Heart right ventricle (tissue), 16 donors: ENCODE measurements at regions not wholly inside any gene's neighbourhood (a gene's known extent, or its start where the extent isn't known, plus 50 kb on each side); places are given as distances from the start of the nearest gene placed in this dataset.

ENCODE experiments used
- ATAC-seq, 8 donors: fragments of 200-7000 bp; cut with Tn5 transposase; one replicate each; pipeline ENCODE4 v1.9.1; 2020; ENCODE audit warnings: mild to moderate bottlenecking in 8 of 8, moderate library complexity in 8 of 8, moderate number of reproducible peaks in 1 of 8
- DNase-seq, 2 donors: peaks; one replicate each; pipeline ENCODE4 v3.0.0-alpha.2; 2020
- H3K27ac ChIP-seq, 10 donors: fragments of 200-600 bp; sonication (generic) in 2 of 10; one replicate each; pipeline versions ENCODE4 v1.5.0 to v1.8.0; 2020 to 2022; ENCODE audit warnings: mild to moderate bottlenecking in 3 of 10
- H3K27me3 ChIP-seq, 7 donors: fragments of 200-600 bp; one replicate each; pipeline ENCODE4 v1.8.0; 2021 to 2022; ENCODE audit warnings: mild to moderate bottlenecking in 2 of 7
- H3K36me3 ChIP-seq, 9 donors: fragments of 200-600 bp; sonication (generic) in 1 of 9; one replicate each; pipeline versions ENCODE4 v1.5.0 to v1.8.0; 2020 to 2022; ENCODE audit warnings: mild to moderate bottlenecking in 2 of 9
- H3K4me1 ChIP-seq, 9 donors: fragments of 200-600 bp; sonication (generic) in 1 of 9; one replicate each; pipeline versions ENCODE4 v1.5.0 to v1.8.0; 2020 to 2022; ENCODE audit warnings: mild to moderate bottlenecking in 4 of 9
- H3K4me3 ChIP-seq, 10 donors: fragments of 200-600 bp; sonication (generic) in 2 of 10; one replicate each; pipeline versions ENCODE4 v1.5.0 to v1.8.0; 2020 to 2022; ENCODE audit warnings: mild to moderate bottlenecking in 7 of 10, moderate library complexity in 2 of 10
- H3K9me3 ChIP-seq, 11 donors: fragments of 200-600 bp in 10 of 11; sonication (generic) in 2 of 11; one replicate each; pipeline versions ENCODE4 v1.5.0 to v1.8.0; 2013 to 2022; ENCODE audit warnings: mild to moderate bottlenecking in 2 of 11, control low read depth in 1 of 11, moderate library complexity in 1 of 11
- WGBS, 2 donors: extraction: QIAGEN DNeasy Blood & Tissue Kit; methylation state at CpG; one replicate each; pipeline ENCODE4 v1.1.7; 2013; ENCODE audit warnings: inconsistent platforms in 1 of 2; 5-methylcytosine and 5-hydroxymethylcytosine counted together
- intact Hi-C, 10 donors: fragments of 100-400 bp; cut with DNase I; formaldehyde crosslinking; loops; one replicate each; pipeline versions ENCODE4 v1.11.1 to v1.14.2; 2022
- TF ChIP-seq, protein P1 (sequence below), 9 donors: fragments of 200-600 bp; sonication (generic) in 2 of 9; IDR thresholded peaks; one replicate each; pipeline versions ENCODE4 v1.5.0 to v1.8.0; 2021 to 2022; ENCODE audit warnings: antibody characterized with exemption in 9 of 9, mild to moderate bottlenecking in 5 of 9, moderate library complexity in 1 of 9
- donor health status: Arrhythmogenic right ventricular cardiomyopathy.
- donor health status: ischemic (EF 13 %, LVEDD 7.1; RV severe dilation, severe dysfunction).
- donor health status: healthy with polysubstance abuse.
- donor health status: DM: no; HTN: yes; CAD: no.
- donor health status: DM: no; HTN: no; CAD: no.
- donor health status: ischemic (EF 25% LVEDD 6.9; RV normal size, moderate dysfunction).
- donor health status: ischemic (EF 25% LVEDD 5.7; RV mildly dilated, moderate dysfunction).
- donor health status: healthy.
- donor health status: DM: yes; HTN: yes; CAD: no.
- donor health status: Ischemic cardiomyopathy.
- donor health status: ischemic (EF 35%, LVEDD 5.7; RV mildly dilated, moderate dysfunction).
- donor health status: nonischemic (EF 11% LVEDD 7.7; RV severe dilation, severe dysfunction).
- donor health status: DM: yes; HTN: yes; CAD: no.
- donor health status: PGD.
- donor health status: ischemic (EF 29% LVEDD 5.4; RV normal size, mild dysfunction).
- donor health status: nonischemic (EF 23%, LVEDD 6.1; RV moderate dilation, normal function).

DNA sequence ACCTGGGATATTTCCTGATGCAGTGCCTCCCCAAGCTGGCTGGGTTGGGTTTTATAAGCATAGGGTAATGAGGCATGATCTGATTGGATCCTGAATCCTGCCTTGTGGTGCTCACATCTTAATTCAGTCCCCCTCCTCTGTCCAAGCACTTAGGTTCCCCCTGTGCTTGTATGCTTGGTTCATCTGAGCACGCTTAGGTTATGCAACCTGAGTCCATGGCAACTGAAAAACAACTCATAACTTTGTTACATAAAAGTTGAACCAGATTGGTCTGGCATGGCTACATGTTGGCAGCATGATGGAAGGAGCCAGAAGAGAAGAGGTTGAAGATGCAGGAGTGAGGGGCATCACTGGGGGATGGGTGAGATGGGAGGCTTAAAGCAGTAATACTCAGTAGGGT, 57.3 kb upstream of the OSBPL3 start:
- Histone ChIP-seq H3K36me3 (no peaks in the 10 kb centered on the region), H3K4me3 (no peak overlapping the region), H3K27me3 (no peaks in the 10 kb centered on the region), H3K27ac (no peak overlapping the region), H3K9me3 (peaks cover 0 to 19% (median 3%) of the 10 kb centered on the region in 11 donors), H3K4me1 (no peaks in the 10 kb centered on the region)
- TF ChIP-seq, protein P1, sequence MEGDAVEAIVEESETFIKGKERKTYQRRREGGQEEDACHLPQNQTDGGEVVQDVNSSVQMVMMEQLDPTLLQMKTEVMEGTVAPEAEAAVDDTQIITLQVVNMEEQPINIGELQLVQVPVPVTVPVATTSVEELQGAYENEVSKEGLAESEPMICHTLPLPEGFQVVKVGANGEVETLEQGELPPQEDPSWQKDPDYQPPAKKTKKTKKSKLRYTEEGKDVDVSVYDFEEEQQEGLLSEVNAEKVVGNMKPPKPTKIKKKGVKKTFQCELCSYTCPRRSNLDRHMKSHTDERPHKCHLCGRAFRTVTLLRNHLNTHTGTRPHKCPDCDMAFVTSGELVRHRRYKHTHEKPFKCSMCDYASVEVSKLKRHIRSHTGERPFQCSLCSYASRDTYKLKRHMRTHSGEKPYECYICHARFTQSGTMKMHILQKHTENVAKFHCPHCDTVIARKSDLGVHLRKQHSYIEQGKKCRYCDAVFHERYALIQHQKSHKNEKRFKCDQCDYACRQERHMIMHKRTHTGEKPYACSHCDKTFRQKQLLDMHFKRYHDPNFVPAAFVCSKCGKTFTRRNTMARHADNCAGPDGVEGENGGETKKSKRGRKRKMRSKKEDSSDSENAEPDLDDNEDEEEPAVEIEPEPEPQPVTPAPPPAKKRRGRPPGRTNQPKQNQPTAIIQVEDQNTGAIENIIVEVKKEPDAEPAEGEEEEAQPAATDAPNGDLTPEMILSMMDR (IDR thresholded peaks at IDR 0.05) = no peak
- peak in 1 of 2 donors; percentile 14 for DNase-seq
- peak; percentile 49 to 93 (median 66) for ATAC-seq
- intact Hi-C loops = no loop called here
- WGBS, 2 donors = 44 to 55% methylated on average over 1 of the region's 1 CpG

DNA sequence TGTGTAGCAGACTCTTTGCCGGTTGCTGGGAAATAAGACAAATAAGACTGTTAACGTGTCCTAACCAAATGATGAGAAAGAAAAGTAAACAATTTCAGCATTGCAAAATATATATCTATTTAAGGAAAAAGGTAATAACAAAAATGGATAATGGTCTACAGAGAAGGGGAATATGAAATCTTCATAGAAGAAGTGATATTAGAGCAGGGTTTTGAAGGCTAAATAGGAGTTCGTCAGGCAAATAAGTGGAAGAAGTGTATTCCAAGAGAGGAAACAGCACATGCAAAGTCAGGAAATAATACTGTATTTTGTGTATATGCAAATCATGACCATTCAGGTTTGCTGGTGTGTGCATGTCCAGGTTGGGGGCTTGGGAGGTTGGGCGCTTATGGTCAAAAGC, 55.3 kb upstream of the OSBPL3 start:
- H3K4me1 ChIP-seq = no peaks in the 10 kb centered on the region
- no peak overlapping the region for H3K4me3 ChIP-seq
- no peaks in the 10 kb centered on the region for H3K36me3 ChIP-seq
- intact Hi-C loops = no loop called here
- TF ChIP-seq, protein P1 (IDR thresholded peaks at IDR 0.05) = no peak
- H3K27me3 ChIP-seq = no peaks in the 10 kb centered on the region
- H3K27ac ChIP-seq = no peak overlapping the region
- ATAC-seq = no peak
- WGBS, 2 donors = 93 to 95% methylated on average over 4 of the region's 4 CpGs
- H3K9me3 ChIP-seq = peaks cover 0 to 19% (median 3%) of the 10 kb centered on the region in 11 donors
- DNase-seq = no peak

DNA sequence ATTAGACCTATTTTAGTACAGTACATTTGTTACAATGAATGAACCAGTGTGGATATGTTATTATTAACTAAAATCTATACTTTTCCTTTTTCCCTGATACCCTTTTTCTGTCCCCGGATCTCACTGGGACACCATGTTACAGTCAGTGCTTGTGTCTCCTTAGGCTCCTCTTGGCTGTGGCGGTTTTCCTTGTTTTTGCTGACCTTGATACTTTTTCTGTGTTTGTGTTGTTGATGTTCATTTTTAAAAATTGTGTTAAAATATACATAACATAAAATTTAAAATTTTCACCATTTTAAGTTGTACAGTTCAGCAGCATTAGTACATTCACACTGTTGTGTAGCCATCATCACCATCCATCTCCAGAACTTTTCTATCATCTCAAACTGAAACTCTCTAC, 54.2 kb upstream of the OSBPL3 start:
- no peaks in the 10 kb centered on the region for H3K36me3 ChIP-seq
- TF ChIP-seq, protein P1 (IDR thresholded peaks at IDR 0.05) = no peak
- peaks cover 0 to 19% (median 3%) of the 10 kb centered on the region in 11 donors for H3K9me3 ChIP-seq
- peaks cover 0 to 9% (median 2%) of the 10 kb centered on the region in 9 donors for H3K4me1 ChIP-seq
- 88 to 98% methylated on average over 2 of the region's 2 CpGs for WGBS, 2 donors
- no peak for ATAC-seq
- H3K27ac ChIP-seq = no peak overlapping the region
- H3K4me3 ChIP-seq = no peak overlapping the region
- intact Hi-C loops = no loop called here
- DNase-seq = no peak
- H3K27me3 ChIP-seq = no peaks in the 10 kb centered on the region

DNA sequence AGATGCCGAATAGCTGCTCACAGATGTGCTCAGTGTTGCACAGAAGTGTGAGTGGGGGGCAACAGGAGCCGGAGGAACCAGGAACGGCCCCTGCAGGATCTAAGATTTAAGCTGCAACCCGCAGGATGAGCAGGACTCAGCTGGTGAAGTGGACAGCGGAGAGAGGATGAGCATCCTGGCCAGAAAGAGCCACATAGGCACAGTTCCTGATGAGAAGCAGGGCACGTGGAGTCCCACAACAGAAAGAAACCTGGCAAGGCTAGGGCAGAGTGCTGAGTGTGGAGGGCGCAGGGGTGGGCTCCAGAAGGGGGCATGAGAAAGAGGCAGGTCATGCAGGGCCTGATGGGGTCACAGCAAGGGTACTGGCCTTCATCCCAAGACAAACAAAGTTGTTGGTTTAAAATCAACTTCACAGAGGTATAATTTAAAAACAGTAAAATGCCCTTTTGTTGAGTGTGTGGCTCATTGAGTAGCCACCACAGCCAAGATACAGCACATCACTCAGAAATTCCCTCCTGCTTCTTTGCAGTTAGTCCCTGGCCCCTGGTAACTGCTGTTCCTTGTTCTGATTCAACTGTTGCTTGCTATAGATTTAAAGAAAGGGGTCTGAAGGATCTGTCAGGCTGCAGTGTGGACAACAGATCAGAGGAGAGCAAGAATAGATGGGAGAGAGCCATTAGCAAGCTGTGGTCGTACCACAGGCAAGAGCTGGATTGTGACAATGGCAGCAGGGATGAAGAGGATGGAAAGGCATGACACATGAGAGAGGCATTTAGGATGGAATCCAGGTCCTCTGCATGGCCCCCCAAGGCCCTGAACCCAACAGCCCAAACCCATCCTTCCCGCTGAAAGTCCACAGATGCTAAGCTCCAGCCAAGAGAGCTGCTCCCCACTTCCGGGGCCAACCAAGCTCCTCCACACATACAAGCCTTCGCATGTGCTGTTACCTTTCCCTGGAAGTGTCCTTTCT, 53.1 kb upstream of the OSBPL3 start:
- Histone ChIP-seq H3K4me1 (peaks cover 0 to 20% (median 8%) of the 10 kb centered on the region in 9 donors), H3K4me3 (no peak overlapping the region), H3K27ac (no peak overlapping the region), H3K27me3 (no peaks in the 10 kb centered on the region), H3K36me3 (no peaks in the 10 kb centered on the region), H3K9me3 (peaks cover 0 to 19% (median 3%) of the 10 kb centered on the region in 11 donors)
- no peak for ATAC-seq
- TF ChIP-seq, protein P1 (IDR thresholded peaks at IDR 0.05) = no peak
- intact Hi-C loops = no loop called here
- DNase-seq = no peak
- 83 to 88% methylated on average over 11 of the region's 11 CpGs for WGBS, 2 donors
